Activated T-helper 17 cell treated with anti-CD3 and anti-CD28 coated beads, Interleukin-2, amount 50 U/mL, for 72 hours (primary cell): ENCODE measurements at regions not wholly inside any gene's neighbourhood (a gene's known extent, or its start where the extent isn't known, plus 50 kb on each side); places are given as distances from the start of the nearest gene placed in this dataset.

ENCODE experiments used
- ATAC-seq: fragments of 150-1000 bp; cut with Tn5 transposase; replicated peaks from 2 replicates; pipeline ENCODE4 v1.10.0; 2021; ENCODE audit warnings: mild to moderate bottlenecking, moderate library complexity
- H3K27ac Mint-ChIP-seq: one replicate; pipeline ENCODE4 v1.8.0; 2022; ENCODE audit warnings: mixed read lengths
- H3K27me3 Mint-ChIP-seq: one replicate; pipeline ENCODE4 v1.8.0; 2022; ENCODE audit warnings: mixed read lengths
- H3K36me3 Mint-ChIP-seq: one replicate; pipeline ENCODE4 v1.8.0; 2022; ENCODE audit warnings: low read depth, mild to moderate bottlenecking, mixed read lengths
- H3K4me1 Mint-ChIP-seq: one replicate; pipeline ENCODE4 v1.8.0; 2022; ENCODE audit warnings: mixed read lengths
- H3K4me3 Mint-ChIP-seq: one replicate; pipeline ENCODE4 v1.8.0; 2022; ENCODE audit warnings: mild to moderate bottlenecking, mixed read lengths
- H3K9me3 Mint-ChIP-seq: one replicate; pipeline ENCODE4 v1.8.0; 2022; ENCODE audit warnings: mixed read lengths

GRCh38 chr4:27568952-27569319 lies 708.3 kb downstream of the STIM2 start:
- Mint-ChIP-seq H3K4me3 (no peak overlapping the region), H3K27me3 (no peaks in the 10 kb centered on the region), H3K9me3 (peaks cover 7% of the 10 kb centered on the region), H3K4me1 (no peaks in the 10 kb centered on the region), H3K36me3 (no peaks in the 10 kb centered on the region), H3K27ac (no peak overlapping the region)
- no peak for ATAC-seq

- no peak overlapping the region for H3K4me3 Mint-ChIP-seq
Observed at GRCh38 chr4:27574743-27575142, 714.1 kb downstream of the STIM2 start.

GRCh38 chr4:27577951-27578350 lies 717.3 kb downstream of the STIM2 start:
- Mint-ChIP-seq H3K36me3 (no peaks in the 10 kb centered on the region), H3K9me3 (peaks cover 4% of the 10 kb centered on the region), H3K4me3 (no peak overlapping the region), H3K4me1 (no peaks in the 10 kb centered on the region), H3K27ac (no peak overlapping the region), H3K27me3 (no peaks in the 10 kb centered on the region)
- no peak for ATAC-seq

More at GRCh38 chr4:27574743-27575142, 714.1 kb downstream of the STIM2 start:
- H3K9me3 Mint-ChIP-seq: peaks cover 8% of the 10 kb centered on the region
- H3K27ac Mint-ChIP-seq: no peak overlapping the region
- H3K27me3 Mint-ChIP-seq: no peaks in the 10 kb centered on the region
- no peaks in the 10 kb centered on the region for H3K36me3 Mint-ChIP-seq
- no peaks in the 10 kb centered on the region for H3K4me1 Mint-ChIP-seq
- no peak for ATAC-seq

- no peaks in the 10 kb centered on the region for H3K4me1 Mint-ChIP-seq
Observed at GRCh38 chr4:27592738-27593137, 732.1 kb downstream of the STIM2 start.

GRCh38 chr4:27594922-27595321 lies 734.3 kb downstream of the STIM2 start:
- H3K4me3 Mint-ChIP-seq: no peak overlapping the region

More at GRCh38 chr4:27592738-27593137, 732.1 kb downstream of the STIM2 start:
- no peak overlapping the region for H3K4me3 Mint-ChIP-seq
- no peak for ATAC-seq
- H3K27me3 Mint-ChIP-seq: no peaks in the 10 kb centered on the region
- no peak overlapping the region for H3K27ac Mint-ChIP-seq
- no peaks in the 10 kb centered on the region for H3K36me3 Mint-ChIP-seq
- H3K9me3 Mint-ChIP-seq: peaks cover 4% of the 10 kb centered on the region

GRCh38 chr4:27595571-27596360 lies 735.1 kb downstream of the STIM2 start:
- ATAC-seq: no peak
- no peaks in the 10 kb centered on the region for H3K27me3 Mint-ChIP-seq
- H3K9me3 Mint-ChIP-seq: peaks cover 4% of the 10 kb centered on the region
- H3K36me3 Mint-ChIP-seq: no peaks in the 10 kb centered on the region
- H3K4me3 Mint-ChIP-seq: no peak overlapping the region
- no peaks in the 10 kb centered on the region for H3K4me1 Mint-ChIP-seq
- no peak overlapping the region for H3K27ac Mint-ChIP-seq

More at GRCh38 chr4:27594922-27595321, 734.3 kb downstream of the STIM2 start:
- ATAC-seq: no peak
- Mint-ChIP-seq H3K4me1 (no peaks in the 10 kb centered on the region), H3K27ac (no peak overlapping the region), H3K36me3 (no peaks in the 10 kb centered on the region), H3K27me3 (no peaks in the 10 kb centered on the region), H3K9me3 (peaks cover 4% of the 10 kb centered on the region)

GRCh38 chr4:27602172-27602571 lies 741.5 kb downstream of the STIM2 start:
- Mint-ChIP-seq H3K27me3 (no peaks in the 10 kb centered on the region), H3K36me3 (no peaks in the 10 kb centered on the region), H3K9me3 (peaks cover 18% of the 10 kb centered on the region), H3K27ac (no peak overlapping the region), H3K4me3 (no peak overlapping the region), H3K4me1 (no peaks in the 10 kb centered on the region)
- ATAC-seq: no peak

- no peak for ATAC-seq
- Mint-ChIP-seq H3K9me3 (peaks cover 18% of the 10 kb centered on the region), H3K27me3 (no peaks in the 10 kb centered on the region), H3K27ac (no peak overlapping the region), H3K4me1 (no peaks in the 10 kb centered on the region), H3K36me3 (no peaks in the 10 kb centered on the region), H3K4me3 (no peak overlapping the region)
Observed at GRCh38 chr4:27604692-27605091, 744.1 kb downstream of the STIM2 start.

GRCh38 chr4:27616166-27616565 lies 755.5 kb downstream of the STIM2 start:
- H3K27me3 Mint-ChIP-seq: no peaks in the 10 kb centered on the region
- peaks cover 8% of the 10 kb centered on the region for H3K9me3 Mint-ChIP-seq
- ATAC-seq: no peak
- H3K4me3 Mint-ChIP-seq: no peak overlapping the region
- H3K36me3 Mint-ChIP-seq: no peaks in the 10 kb centered on the region
- H3K4me1 Mint-ChIP-seq: no peaks in the 10 kb centered on the region
- no peak overlapping the region for H3K27ac Mint-ChIP-seq

- ATAC-seq: no peak
- Mint-ChIP-seq H3K4me3 (no peak overlapping the region), H3K27me3 (no peaks in the 10 kb centered on the region), H3K9me3 (peaks cover 4% of the 10 kb centered on the region), H3K36me3 (no peaks in the 10 kb centered on the region), H3K27ac (no peak overlapping the region), H3K4me1 (no peaks in the 10 kb centered on the region)
Observed at GRCh38 chr4:27619435-27619834, 758.8 kb downstream of the STIM2 start.

GRCh38 chr4:27620886-27621285 lies 760.2 kb downstream of the STIM2 start:
- Mint-ChIP-seq H3K4me1 (no peaks in the 10 kb centered on the region), H3K27ac (no peak overlapping the region), H3K4me3 (no peak overlapping the region), H3K9me3 (peaks cover 4% of the 10 kb centered on the region), H3K36me3 (no peaks in the 10 kb centered on the region), H3K27me3 (no peaks in the 10 kb centered on the region)
- ATAC-seq: no peak

GRCh38 chr4:27624749-27625148 lies 764.1 kb downstream of the STIM2 start:
- Mint-ChIP-seq H3K9me3 (peaks cover 4% of the 10 kb centered on the region), H3K4me3 (no peak overlapping the region), H3K4me1 (no peaks in the 10 kb centered on the region), H3K36me3 (no peaks in the 10 kb centered on the region), H3K27me3 (no peaks in the 10 kb centered on the region), H3K27ac (no peak overlapping the region)
- ATAC-seq: no peak

- Mint-ChIP-seq H3K4me3 (no peak overlapping the region), H3K36me3 (no peaks in the 10 kb centered on the region), H3K27me3 (no peaks in the 10 kb centered on the region), H3K27ac (no peak overlapping the region), H3K9me3 (peaks cover 5% of the 10 kb centered on the region), H3K4me1 (no peaks in the 10 kb centered on the region)
- no peak for ATAC-seq
Observed at GRCh38 chr4:27628609-27629008, 768.0 kb downstream of the STIM2 start.

- peaks cover 5% of the 10 kb centered on the region for H3K9me3 Mint-ChIP-seq
- no peak overlapping the region for H3K4me3 Mint-ChIP-seq
Observed at GRCh38 chr4:27629532-27630225, 769.0 kb downstream of the STIM2 start.

More at GRCh38 chr4:27629532-27630225, 769.0 kb downstream of the STIM2 start:
- ATAC-seq: no peak
- no peaks in the 10 kb centered on the region for H3K27me3 Mint-ChIP-seq
- H3K4me1 Mint-ChIP-seq: no peaks in the 10 kb centered on the region
- H3K27ac Mint-ChIP-seq: no peak overlapping the region
- H3K36me3 Mint-ChIP-seq: no peaks in the 10 kb centered on the region
